Keratinocyte (primary cell): ENCODE measurements at regions not wholly inside any gene's neighbourhood (a gene's known extent, or its start where the extent isn't known, plus 50 kb on each side); places are given as distances from the start of the nearest gene placed in this dataset.

Experiments used
- DNase-seq: peaks from one replicate; pipeline ENCODE4 v3.0.0-alpha.2; 2011; ENCODE audit warnings: low read depth, missing footprints, low spot score
- FAIRE-seq: peaks from 2 replicates; lab custom pipeline; 2011; peaks lifted over from hg19 to GRCh38; lab: Jason Lieb, UNC
- H2AFZ ChIP-seq: 2 replicates; pipeline ENCODE4 v1.6.0; 2012; ENCODE audit warnings: low read length, control low read depth, inconsistent platforms; ENCODE audit not compliant: control insufficient read depth
- H3K27ac ChIP-seq: 2 replicates; pipeline ENCODE4 v1.5.1; 2011; ENCODE audit warnings: low read length; ENCODE audit not compliant: control insufficient read depth, insufficient read depth
- H3K27me3 ChIP-seq: 3 replicates; pipeline ENCODE4 v1.6.0; 2011; ENCODE audit warnings: low read length; ENCODE audit not compliant: control insufficient read depth, insufficient read depth; ENCODE audit errors: extremely low read depth
- H3K36me3 ChIP-seq, 2 experiments: 2 replicates in 1 of 2; 3 replicates in 1 of 2; pipeline ENCODE4 v1.5.1; 2011; ENCODE audit warnings: low read length in 2 of 2, mild to moderate bottlenecking in 1 of 2; ENCODE audit not compliant: control insufficient read depth in 2 of 2, insufficient read depth in 2 of 2; ENCODE audit errors: extremely low read depth in 1 of 2
- H3K4me1 ChIP-seq: 3 replicates; pipeline ENCODE4 v1.5.1; 2011; ENCODE audit warnings: low read length; ENCODE audit not compliant: control insufficient read depth, insufficient read depth; ENCODE audit errors: extremely low read depth
- H3K4me2 ChIP-seq: 3 replicates; pipeline ENCODE4 v1.6.0; 2011; ENCODE audit warnings: low read depth, low read length; ENCODE audit not compliant: control insufficient read depth, insufficient read depth; ENCODE audit errors: extremely low read depth
- H3K4me3 ChIP-seq, 3 experiments: fragments of 200-600 bp in 1 of 3; sonication (generic) in 1 of 3; 2 replicates in 2 of 3; 3 replicates in 1 of 3; pipeline ENCODE4 v1.5.1; 2011 to 2016; ENCODE audit warnings: low read length in 3 of 3, mild to moderate bottlenecking in 3 of 3, control low read depth in 2 of 3, inconsistent platforms in 1 of 3, low read depth in 1 of 3, mixed read lengths in 1 of 3, mixed run types in 1 of 3, moderate library complexity in 1 of 3; ENCODE audit not compliant: control insufficient read depth in 2 of 3, insufficient read depth in 2 of 3; ENCODE audit errors: extremely low read depth in 1 of 3
- H3K79me2 ChIP-seq: 2 replicates; pipeline ENCODE4 v1.6.0; 2012; ENCODE audit warnings: low read length; ENCODE audit not compliant: control insufficient read depth, insufficient read depth
- H3K9ac ChIP-seq: 3 replicates; pipeline ENCODE4 v1.6.0; 2011; ENCODE audit warnings: low read length; ENCODE audit not compliant: control insufficient read depth, insufficient read depth; ENCODE audit errors: extremely low read depth
- H3K9me1 ChIP-seq: 3 replicates; pipeline ENCODE4 v1.6.0; 2011; ENCODE audit warnings: low read length; ENCODE audit not compliant: control insufficient read depth, insufficient read depth; ENCODE audit errors: extremely low read depth
- H3K9me3 ChIP-seq: 2 replicates; pipeline ENCODE4 v1.5.1; 2012; ENCODE audit warnings: low read depth, low read length; ENCODE audit not compliant: control insufficient read depth
- H4K20me1 ChIP-seq: 3 replicates; pipeline ENCODE4 v1.6.0; 2011; ENCODE audit warnings: low read length; ENCODE audit not compliant: control insufficient read depth, insufficient read depth; ENCODE audit errors: extremely low read depth
- CTCF ChIP-seq, 3 experiments: IDR thresholded peaks in 1 of 3; conservative IDR thresholded peaks in 1 of 3; optimal IDR thresholded peaks in 1 of 3; 2 replicates in 2 of 3; 3 replicates in 1 of 3; pipeline versions ENCODE3 to v1.5.1; 2011; ENCODE audit warnings: low read length in 3 of 3, mild to moderate bottlenecking in 3 of 3, moderate library complexity in 2 of 3, control low read depth in 1 of 3, inconsistent platforms in 1 of 3; ENCODE audit not compliant: insufficient read depth in 2 of 3; ENCODE audit errors: extremely low read depth in 1 of 3
- EZH2 ChIP-seq: IDR thresholded peaks from one replicate; pipeline ENCODE4 v1.6.1; 2012; ENCODE audit warnings: inconsistent platforms, mild to moderate bottlenecking, low read length, moderate library complexity
- dilution Hi-C: fragments of 300-500 bp; cut with MboI; formaldehyde crosslinking; loops from one replicate; pipeline ENCODE4 v1.7.0; 2020; ENCODE audit warnings: low sequenced_read_pairs; ENCODE audit not compliant: extremely low pct_ligation_motif_present

DNA sequence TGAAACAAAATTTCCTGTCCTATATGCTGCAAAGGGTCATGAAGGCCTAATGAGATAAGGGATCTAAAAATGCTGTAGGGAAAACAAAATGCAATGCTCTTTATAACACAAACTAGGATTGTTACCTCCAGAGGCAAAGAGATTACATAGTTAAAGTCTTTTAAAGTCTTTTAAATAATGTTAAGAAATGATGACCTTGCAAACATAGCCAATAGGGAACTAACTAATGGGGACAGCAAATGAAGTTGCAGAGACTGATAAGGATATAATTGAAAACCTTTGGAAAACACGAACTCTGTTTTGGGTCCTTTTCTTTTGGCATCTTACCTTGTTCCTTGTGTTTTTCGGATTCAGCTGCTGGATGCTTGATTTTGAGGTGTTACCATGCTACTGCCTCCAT is 485.9 kb downstream of the KCNA4 start:
- Histone ChIP-seq H3K4me1 (no peaks in the 10 kb centered on the region), H3K79me2 (no peaks in the 10 kb centered on the region), H3K9ac (no peak overlapping the region), H3K36me3 (no peaks in the 10 kb centered on the region), H3K9me1 (no peaks in the 10 kb centered on the region), H3K9me3 (no peaks in the 10 kb centered on the region), H3K4me3 (no peak overlapping the region), H3K27ac (no peak overlapping the region), H3K27me3 (no peaks in the 10 kb centered on the region), H4K20me1 (no peaks in the 10 kb centered on the region), H2AFZ (no peak overlapping the region), H3K4me2 (no peak overlapping the region)
- DNase-seq (no peak), FAIRE-seq (no peak)
- dilution Hi-C loops = no loop called here
- TF ChIP-seq CTCF (optimal IDR thresholded peaks at IDR 0.05 in 1 of 3, IDR thresholded peaks at IDR 0.05 in 1 of 3, conservative IDR thresholded peaks at IDR 0.05 in 1 of 3; ENCODE audit: extremely low read depth in 1 of 3, insufficient read depth in 2 of 3, low read length in 3 of 3) = no peak
- TF ChIP-seq EZH2 = no peak

- Histone ChIP-seq H3K9ac (no peak overlapping the region), H3K4me1 (no peaks in the 10 kb centered on the region), H2AFZ (no peak overlapping the region), H4K20me1 (no peaks in the 10 kb centered on the region), H3K36me3 (no peaks in the 10 kb centered on the region), H3K4me3 (no peak overlapping the region), H3K27me3 (no peaks in the 10 kb centered on the region), H3K9me1 (no peaks in the 10 kb centered on the region), H3K27ac (no peak overlapping the region), H3K9me3 (no peaks in the 10 kb centered on the region), H3K4me2 (no peak overlapping the region), H3K79me2 (no peaks in the 10 kb centered on the region)
- dilution Hi-C loops = no loop called here
- DNase-seq (no peak), FAIRE-seq (no peak)
- TF ChIP-seq CTCF (optimal IDR thresholded peaks at IDR 0.05 in 1 of 3, IDR thresholded peaks at IDR 0.05 in 1 of 3, conservative IDR thresholded peaks at IDR 0.05 in 1 of 3; ENCODE audit: extremely low read depth in 1 of 3, insufficient read depth in 2 of 3, low read length in 3 of 3) (peak; percentile 20 to 70 (median 27)), EZH2 (no peak)
These were observed 489.4 kb downstream of the KCNA4 start for GRCh38 chr11:29527391-29527936.
